SH-SY5Y (cell line): ENCODE measurements at regions not wholly inside any gene's neighbourhood (a gene's known extent, or its start where the extent isn't known, plus 50 kb on each side); places are given as distances from the start of the nearest gene placed in this dataset.

Experiments used
- GATA2 ChIP-seq: IDR thresholded peaks from 2 replicates; pipeline ENCODE4 v1.6.1; 2011; ENCODE audit warnings: mild to moderate bottlenecking, low read depth, low read length
- GATA3 ChIP-seq: IDR thresholded peaks from 2 replicates; pipeline ENCODE4 v1.6.1; 2011; ENCODE audit warnings: low read depth, mild to moderate bottlenecking, low read length, moderate library complexity

DNA sequence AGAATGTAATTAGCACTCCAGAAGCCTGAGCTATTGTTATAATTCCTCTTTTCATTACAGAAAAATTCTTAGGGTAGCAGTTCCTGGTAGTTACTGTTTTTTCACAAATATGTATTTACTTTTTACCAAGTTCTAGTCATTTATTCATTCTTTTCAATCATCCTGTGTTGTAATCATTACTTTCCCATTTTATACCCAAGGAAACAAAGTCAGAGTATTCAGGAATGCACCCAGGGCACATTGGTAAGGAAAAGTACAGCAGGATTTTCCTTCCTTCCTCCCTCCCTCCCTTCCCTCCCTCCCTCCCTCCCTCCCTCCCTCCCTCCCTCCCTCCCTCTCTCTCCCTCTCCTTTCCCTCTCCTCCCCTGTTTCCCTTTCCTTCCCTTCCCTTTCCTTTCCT is 115.9 kb upstream of the RBFOX1 start:
- TF ChIP-seq GATA3 (no peak), GATA2 (no peak)
